NCI-H510A (cell line): ENCODE measurements at regions not wholly inside any gene's neighbourhood (a gene's known extent, or its start where the extent isn't known, plus 50 kb on each side); places are given as distances from the start of the nearest gene placed in this dataset.

Experiments
- DNase-seq: peaks from one replicate; lab custom pipeline; 2025; lab: John Stamatoyannopoulos, UW

DNA sequence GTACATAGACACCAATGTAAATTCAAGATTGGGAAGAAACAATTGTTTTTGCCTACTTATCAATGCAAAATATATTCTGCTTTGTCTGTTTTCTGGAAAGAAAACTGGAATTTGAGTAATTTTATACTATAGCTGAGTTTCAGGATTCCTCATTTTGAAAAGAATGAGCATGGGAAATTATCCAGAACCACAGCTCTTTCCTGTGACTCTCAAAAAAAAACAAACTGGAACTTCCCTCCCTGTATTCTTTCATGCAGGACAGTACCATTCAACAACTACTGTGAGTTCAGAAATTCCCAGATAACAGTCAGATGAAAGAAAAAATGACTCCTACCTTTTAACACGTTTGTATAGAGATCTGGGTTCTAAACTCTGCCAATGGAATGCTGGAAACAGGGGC is 372.4 kb downstream of the TGFB2 start:
- DNase-seq: no peak

DNA sequence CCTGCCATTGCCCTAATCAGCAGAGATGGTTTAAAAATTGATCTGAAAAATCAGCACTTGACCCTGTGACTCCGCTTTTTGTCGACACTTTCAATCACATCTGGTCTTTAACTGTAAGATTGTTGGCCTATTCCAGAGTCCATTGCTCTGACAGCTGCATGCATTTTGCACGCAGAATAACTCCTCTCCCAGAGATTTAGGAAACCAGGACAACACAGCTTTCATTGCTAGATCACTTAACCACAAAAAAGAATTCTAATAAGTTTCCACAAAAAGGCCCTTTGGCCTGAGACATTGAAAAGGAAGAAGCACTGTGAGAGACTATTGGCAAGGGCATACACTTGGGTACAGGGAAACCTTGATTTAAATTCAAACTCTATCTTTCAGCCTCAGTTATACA is 373.1 kb downstream of the TGFB2 start:
- no peak for DNase-seq

DNA sequence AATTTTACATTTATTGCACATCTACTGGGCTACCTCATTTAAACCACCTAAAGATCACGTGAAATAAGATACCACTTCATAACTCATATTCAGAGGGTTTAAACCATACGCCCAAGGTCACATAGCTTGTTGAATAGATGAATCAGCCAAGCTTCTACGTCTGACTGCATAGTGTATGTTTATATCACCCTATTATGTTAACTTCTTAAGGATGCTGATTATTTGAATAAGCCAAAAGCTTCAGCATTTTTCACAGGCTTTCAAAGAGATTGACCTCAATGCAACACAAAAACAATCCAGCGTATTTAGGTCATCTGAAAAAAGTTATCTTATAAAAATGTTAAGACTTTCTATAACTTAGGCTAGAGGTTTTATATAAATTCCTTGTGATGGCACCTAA is 373.8 kb downstream of the TGFB2 start:
- DNase-seq: no peak

DNA sequence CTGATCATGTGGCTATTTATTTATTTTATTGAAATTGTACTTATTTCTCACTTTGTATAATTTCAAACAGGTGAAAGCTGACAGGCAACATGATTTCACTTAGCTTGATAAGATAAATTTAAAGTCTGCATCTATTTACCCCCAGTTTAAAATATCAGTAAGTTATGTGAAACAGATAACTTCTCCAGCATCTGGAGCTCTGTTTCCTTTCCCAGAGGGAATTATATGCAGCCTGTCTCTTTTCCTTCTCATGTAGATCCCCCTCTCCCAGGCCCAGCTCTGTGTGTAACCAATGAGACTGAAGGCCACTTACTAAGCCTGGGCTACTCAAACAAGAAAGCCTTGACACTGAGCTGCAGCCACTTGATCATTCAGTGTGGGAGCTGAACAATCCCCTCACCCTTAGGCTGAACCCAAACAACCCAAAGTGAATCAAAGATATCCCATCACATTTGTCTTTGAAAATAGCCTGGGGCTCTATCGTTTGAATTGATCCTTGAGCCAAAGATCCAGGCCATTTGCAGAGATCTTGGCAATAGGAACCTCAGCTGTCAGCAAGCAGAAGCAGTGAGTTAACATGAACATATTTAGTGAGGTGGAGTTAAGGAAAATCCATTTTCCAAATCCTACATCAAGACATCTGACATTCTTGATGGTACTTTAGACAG is 383.9 kb downstream of the TGFB2 start:
- no peak for DNase-seq

DNA sequence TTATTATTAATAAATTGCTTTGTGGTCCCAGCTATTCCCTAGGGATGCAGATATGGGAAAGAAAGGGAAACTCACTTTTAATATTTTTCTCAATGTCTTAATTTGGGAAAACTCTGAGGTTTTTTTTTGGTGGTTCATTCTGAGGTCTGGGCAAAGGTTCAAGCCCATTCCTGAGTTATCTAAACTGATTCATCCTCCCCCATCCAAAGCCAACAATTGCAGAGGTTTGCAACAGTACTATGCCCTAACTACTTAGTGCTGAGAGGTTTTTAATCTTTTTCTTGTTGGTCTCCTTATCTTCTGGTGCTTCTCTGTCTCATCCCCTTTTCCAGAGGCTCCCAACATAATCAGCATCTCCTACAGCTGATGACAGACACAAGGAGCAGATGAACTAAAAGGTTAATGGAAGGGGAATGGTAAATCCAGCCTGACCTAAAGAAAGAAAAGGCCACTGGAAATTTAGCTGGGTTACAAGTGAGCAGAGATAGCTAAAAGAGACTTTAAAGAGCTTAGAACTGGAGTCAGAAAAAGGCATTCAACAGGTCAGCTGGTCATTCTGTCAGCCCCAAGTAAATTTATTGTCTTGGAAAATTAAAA is 390.4 kb downstream of the TGFB2 start:
- no peak for DNase-seq

DNA sequence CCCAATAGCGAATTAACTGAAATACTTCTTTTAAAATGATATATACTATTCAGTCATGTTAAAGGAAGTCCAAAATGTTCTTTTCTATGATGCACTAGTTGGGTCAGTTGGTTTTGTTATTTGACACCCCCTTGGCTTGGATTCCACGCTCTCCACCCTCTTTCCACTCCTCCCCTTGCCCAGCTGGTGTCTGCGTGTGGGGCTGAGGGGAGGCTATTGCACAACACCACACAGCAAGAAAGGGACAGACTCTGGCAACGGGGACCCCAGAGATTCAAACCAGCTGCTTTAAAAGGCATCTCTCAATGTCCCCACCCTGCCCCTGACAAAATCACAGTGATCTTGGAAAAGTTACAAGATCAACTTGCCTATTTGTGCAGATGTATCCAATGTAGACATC is 394.3 kb downstream of the TGFB2 start:
- DNase-seq: no peak

DNA sequence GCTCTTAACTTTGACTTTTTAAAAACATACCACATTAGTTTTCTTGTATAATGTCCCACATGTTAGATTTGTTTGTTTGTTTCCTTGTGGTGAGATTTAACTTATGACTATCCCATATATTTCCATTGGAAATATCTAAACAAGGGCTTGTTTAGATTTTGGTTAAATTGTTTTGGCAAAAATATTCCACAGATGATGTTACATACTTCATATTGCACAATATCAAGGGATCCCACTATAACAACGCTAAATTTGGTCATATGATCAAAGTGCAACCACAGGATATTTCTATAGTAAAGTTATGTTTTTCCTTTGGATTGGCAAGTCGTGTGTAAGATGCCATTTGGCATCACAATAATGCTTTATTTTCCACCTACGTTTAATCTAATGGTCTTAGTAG is 396.7 kb downstream of the TGFB2 start:
- no peak for DNase-seq

DNA sequence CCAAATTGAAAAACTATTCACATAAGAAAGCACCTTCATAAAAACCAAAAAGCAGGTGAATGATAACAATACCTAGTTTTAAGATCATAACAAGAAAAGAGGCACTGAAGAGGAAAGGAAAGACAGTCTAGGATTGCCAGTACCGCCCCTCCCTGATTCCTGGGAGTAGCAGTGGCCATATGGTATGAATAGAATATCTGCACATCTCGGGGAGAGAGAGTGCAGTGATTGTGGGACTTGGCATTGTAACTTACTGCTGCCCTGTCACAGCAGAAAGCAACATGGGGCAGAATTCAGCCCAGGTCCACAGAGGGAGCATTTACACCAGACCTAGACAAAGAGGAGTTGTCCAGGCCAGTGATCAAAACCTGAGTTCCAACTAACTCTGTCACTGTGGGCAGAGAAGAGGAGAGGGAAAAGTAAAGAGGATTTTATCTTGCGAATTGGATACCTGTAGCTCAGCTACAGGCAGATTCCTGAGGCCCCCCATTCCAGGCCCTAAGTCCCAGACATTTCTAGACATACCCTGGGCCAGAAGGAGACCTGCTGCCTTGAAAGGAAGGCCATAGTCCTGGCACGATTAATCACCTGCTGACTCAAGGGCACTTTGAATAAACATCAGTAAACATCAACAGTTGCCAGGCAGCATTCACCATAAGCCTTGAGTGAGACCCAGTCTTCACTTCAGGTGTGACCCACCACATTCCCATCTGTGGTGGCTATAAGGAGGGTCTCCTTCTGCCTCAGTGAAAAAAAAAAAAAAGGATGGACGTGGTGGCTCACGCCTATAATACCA is 397.5 kb downstream of the TGFB2 start:
- DNase-seq: no peak

DNA sequence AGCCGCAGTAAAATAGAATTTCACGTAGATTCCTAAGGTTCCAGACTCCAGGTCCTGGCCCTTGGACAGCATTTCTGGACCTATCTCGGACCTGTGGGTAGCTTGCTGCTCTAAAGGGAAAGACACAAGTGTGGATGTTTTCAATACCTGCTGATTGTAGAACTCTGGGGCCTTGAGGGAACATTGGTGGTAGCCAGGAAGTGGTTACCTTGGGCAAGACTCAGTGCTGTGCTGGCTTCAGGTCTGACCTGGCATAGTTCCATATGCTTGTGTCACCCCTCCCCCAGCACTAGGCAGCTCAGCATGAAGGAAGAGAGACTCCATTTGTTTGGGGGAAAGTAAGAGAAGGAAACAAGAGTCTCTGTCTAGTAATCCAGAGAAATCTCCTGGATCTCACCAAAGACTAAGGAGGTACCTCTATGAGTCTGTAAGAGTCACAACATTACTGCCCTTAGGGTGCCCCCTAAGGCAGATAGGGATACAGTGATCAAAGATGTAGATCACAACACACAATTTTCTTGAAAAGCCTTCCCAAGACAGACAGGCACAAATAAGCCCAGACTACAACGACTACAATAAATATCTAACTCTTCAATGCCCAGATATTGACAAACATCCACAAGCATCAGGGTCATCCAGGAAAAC is 398.8 kb downstream of the TGFB2 start:
- no peak for DNase-seq

DNA sequence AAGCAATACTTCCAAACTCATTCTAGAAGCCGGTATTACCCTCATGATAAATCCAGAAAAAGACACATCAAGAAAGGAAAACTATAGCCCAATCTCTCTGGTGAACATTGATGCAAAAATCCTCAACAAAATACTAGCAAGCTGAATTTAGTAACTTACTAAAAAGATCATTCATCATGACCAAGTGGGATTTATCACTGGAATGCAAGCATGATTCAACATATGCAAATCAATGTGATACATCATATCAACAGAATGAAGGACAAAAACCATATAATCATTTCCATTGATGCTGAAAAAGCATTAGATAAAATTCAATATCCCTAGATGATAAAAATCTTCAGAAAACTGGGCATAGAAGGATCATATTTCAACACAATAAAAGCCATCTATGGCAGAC is 402.9 kb downstream of the TGFB2 start:
- DNase-seq: no peak

DNA sequence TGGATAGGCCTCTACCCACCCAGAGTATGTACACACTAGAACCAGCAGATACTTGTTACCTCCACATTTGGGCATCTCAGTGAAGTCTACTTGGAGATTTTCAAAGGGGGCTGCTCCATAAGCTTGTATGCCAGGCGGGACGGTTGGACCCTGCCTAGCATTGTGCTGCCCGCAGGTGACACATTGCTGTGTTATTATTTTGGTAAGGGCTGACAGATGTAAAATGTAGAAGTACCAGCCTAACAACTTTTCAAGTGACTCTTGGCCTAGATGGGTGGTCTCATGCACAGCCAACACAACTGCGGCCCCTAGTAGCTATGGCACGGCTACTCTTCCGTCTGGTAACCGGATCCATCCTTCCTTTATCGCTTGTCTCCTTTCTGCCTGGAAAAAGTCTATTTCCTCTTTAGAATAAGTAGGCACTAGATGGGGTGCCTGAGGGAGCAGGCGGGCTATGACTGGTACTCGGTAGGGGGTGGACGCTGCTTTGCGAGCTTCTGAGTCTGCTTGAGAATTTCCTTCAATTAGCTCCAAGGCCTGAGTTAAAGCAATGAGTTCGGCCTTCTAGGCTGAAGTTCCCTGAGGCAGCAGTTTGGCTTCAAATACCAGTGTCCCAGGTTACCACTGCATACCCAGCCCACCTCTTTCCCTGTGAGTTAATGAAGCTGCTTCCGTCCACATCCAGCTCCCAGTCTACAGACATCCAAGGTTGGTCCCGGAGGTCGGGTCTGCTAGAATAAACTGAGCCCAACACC is 405.3 kb downstream of the TGFB2 start:
- DNase-seq: no peak

DNA sequence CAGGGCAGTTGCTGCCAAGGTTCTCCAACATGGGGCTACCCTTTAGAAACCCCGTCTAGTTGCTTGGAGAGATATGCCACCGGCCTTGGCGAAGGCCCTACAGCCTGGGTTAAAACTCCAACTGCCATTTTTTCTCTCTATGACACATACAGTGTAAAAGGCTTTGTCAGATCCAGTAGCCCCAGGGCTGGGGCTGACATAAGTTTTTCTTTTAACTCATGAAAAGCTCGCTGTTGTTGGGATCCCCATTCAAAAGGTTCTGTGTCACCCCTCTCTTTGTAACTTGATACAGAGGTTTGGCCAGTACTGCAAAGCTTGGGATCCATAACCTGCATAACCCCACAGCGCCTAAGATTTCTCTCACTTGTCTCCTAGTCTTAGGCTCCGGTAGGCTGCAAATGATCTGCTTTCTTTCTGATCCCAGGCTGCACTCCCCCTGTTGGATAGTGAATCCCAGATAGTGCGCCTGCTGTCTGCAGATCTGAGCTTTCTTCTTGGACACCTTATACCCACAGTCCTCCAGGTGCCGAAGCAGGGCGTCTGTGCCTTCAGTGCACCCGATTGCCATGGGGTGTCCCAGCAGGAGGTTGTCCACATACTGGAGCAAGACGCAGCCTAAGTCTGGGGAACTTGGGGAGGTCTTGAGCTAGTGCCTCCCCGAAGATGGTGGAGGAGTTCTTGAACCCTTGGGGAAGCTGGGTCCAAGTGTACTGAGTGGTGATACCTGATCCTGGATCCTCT is 406.2 kb downstream of the TGFB2 start:
- no peak for DNase-seq

DNA sequence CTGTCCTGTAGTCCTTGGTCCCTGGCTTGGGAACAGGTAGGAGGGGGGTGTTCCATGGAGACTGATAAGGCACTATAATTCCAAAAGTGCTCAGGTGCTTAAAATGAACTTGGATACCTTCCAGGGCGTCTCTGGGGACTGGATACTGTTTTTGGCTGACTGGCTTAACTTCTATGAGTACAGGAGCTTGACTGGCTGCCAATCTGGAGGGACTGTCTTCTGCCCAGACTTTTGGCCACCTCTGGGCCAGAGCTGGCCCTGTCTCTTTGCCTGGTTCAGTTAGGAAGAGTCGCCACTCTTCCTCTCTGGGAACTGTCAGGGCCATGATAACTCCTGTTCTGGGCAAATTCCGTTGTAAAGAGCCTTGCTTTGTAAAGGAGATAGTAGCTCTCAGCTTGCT is 407.0 kb downstream of the TGFB2 start:
- no peak for DNase-seq

DNA sequence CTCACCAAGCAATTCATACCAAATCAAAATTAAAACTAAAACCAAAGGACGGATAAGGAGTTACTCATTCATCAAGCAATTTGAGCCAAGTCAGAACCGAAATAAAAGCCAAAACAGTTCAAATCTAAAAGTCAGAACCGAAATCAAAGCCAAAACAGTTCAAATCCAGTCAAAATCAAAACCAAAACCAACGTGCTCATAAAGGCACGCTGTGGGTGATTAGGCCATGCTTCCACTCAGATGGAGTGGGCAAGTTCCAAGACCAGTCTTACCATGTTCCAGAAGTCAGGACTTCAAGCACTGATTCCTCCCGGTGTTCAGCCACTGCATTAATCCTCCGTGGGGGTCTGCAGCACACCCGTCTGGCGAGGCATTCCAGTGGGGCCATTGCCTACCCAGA is 409.3 kb downstream of the TGFB2 start:
- no peak for DNase-seq

DNA sequence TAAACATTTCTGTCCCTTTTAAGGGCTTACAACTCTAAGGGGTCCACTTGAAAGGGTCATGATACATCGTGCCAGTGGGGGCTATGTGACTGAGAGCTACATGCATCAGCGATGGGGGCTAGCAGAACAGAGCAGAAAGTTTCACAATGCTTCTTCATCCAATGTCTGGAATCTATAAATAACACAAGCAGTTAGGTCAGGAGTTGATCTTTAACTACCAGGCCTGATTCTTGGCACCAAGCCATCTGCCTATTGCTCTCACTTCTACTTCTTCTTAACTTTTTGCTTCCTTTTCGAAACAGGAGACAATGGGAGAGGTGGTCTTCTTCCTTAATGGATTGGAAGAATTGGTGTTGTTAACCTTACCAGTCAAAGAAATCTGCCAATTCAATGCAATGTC is 410.0 kb downstream of the TGFB2 start:
- DNase-seq: no peak

DNA sequence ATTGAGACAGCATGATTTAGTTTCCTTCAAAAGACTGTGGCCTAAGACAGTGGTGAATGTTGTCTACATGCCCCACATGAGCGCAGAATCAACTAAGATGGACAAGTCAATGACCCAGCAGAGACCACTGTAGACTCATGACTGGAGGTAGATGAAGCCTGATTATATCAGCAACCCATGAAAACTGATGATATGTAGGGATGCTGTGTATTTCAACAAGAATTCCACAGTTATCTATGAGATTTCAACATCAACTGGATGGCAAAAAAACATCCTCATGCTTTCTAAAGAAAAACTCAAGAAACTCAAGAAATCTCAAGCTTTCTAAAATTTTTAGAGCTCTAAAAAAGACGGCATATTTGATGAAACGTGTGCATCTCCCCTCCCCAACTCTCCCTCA is 413.9 kb upstream of the LYPLAL1 start:
- no peak for DNase-seq

DNA sequence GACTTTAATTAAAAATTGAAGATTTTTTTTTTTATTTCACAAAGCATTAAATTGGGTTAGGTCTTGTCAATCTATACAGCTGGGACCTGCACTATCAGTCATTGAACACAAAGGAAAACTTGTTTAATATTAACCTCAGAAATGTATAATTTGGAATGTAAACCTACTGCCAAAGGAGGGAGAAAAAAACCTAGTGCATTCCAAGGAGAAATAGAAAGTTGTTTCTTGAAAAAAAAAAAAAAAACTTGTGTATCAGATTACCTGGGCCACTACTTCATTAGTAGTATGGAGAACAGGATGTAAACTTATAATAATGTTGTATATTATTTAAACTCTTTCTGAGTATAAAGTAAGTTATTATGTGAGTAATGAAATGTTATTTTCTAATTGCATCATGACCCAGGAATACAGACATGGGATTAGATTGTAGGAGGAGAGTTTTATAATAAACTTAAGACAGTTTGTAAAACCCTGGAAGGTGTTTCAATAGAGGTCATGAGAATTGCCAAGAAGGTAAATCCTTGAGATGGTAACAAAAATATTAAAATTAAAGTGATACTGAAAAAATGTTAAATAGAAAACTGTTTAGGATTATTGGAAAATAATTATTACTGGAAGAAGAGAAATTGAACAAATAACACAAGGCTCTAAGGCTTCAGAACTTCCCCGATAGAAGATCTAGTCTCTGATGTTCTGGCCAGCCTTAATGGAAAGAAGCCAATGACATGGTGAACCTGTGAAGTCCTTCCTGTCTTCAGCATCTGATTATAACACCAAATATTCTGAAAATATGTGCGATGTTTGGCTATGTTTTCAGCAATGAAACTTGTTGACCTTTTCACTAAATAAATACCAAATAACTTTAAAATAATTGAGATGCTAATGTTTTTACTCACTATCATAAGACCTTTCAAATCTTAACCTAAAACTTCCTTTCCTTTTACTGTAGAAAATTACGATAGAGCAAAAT is 412.8 kb upstream of the LYPLAL1 start:
- DNase-seq: no peak

DNA sequence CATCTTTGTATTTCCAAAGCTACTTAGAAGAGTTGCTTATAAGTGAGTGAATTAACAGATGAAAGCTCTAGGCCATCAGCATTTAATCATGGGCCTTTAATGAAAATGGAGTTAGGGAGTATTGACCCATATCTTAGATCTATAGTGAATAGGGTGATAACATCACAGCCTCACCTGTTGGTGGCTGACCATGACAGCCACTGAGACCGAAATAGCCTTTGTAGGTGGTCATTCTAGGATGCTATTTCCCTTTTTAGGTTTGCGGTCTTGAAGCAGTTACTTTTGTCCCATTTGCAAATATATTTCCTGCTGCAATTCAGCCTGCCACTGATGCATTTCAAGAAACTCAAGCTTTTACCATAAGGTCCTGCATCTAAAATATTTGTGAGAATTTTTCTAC is 410.1 kb upstream of the LYPLAL1 start:
- DNase-seq: no peak

DNA sequence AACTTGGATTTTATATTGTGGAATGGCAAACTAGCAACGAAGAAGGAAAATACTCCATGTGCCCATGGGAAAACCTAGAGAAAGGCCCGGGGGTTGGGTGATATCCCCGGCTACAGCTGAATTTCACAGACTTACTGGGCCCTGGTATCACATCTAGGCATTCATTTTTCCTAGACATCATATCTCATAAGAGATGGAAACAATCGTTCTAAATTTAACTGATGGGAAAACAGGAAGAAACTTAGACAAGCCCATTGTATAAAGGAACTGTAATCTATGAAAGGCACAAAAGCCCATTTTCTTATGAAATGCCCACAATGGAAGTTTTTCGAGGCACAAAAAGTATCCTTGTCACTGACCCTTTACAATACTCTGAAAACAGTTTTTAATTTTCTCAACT is 407.9 kb upstream of the LYPLAL1 start:
- no peak for DNase-seq

DNA sequence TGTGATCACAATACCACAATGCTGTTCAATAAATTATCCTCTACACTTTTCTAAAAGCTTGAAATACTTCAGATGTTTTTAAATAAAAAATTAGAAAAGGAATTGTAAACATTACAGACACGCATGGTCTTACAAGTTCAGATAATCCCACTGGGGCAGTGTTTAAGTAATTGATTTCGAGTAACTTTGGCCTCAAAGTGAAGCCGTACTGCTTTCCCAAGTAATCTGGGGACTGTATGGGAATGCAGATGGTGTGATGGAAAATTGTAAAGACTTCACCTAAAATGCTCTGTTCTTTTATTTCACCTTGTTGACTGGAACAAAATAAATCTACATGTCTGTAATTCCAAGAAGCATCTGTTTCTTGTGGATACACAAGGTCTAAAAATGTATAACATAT is 401.7 kb upstream of the LYPLAL1 start:
- no peak for DNase-seq
